GM23338 (cell line): ENCODE measurements at regions not wholly inside any gene's neighbourhood (a gene's known extent, or its start where the extent isn't known, plus 50 kb on each side); places are given as distances from the start of the nearest gene placed in this dataset.

Experiments used
- ATAC-seq: fragments of 200-7000 bp; cut with Tn5 transposase; 3 replicates; pipeline ENCODE4 v1.9.1; 2020
- DNase-seq: peaks from one replicate; pipeline ENCODE4 v3.0.0-alpha.2; 2015; ENCODE audit warnings: low spot score
- H2AFZ ChIP-seq: fragments of 200-600 bp; sonication (generic); 2 replicates; pipeline ENCODE4 v1.8.0; 2016; ENCODE audit warnings: antibody characterized with exemption, mild to moderate bottlenecking, moderate library complexity
- H3F3A ChIP-seq: fragments of 200-600 bp; sonication (generic); replicated peaks from 2 replicates; pipeline ENCODE4 v1.8.0; 2017; ENCODE audit warnings: antibody characterized with exemption, mixed run types, low read depth
- H3K27ac ChIP-seq: fragments of 200-600 bp; sonication (generic); 2 replicates; pipeline ENCODE4 v1.6.1; 2016; ENCODE audit warnings: low read depth
- H3K27me3 ChIP-seq: fragments of 200-600 bp; sonication (generic); 2 replicates; pipeline ENCODE4 v1.8.0; 2016; ENCODE audit warnings: mild to moderate bottlenecking, mixed run types, moderate library complexity; ENCODE audit not compliant: insufficient read depth
- H3K36me3 ChIP-seq: fragments of 200-600 bp; sonication (generic); 2 replicates; pipeline ENCODE4 v1.8.0; 2016; ENCODE audit warnings: mild to moderate bottlenecking; ENCODE audit not compliant: insufficient read depth
- H3K4me1 ChIP-seq: fragments of 200-600 bp; sonication (generic); 2 replicates; pipeline ENCODE4 v1.8.0; 2016; ENCODE audit warnings: mild to moderate bottlenecking, moderate library complexity; ENCODE audit not compliant: insufficient read depth
- H3K4me2 ChIP-seq: fragments of 200-600 bp; sonication (generic); 2 replicates; pipeline ENCODE4 v1.7.1; 2017; ENCODE audit warnings: mixed run types
- H3K4me3 ChIP-seq: fragments of 200-600 bp; sonication (generic); 2 replicates; pipeline ENCODE4 v1.6.1; 2016; ENCODE audit warnings: mixed run types
- H3K79me2 ChIP-seq: fragments of 200-600 bp; sonication (generic); replicated peaks from 2 replicates; pipeline ENCODE4 v1.8.0; 2017; ENCODE audit warnings: mild to moderate bottlenecking; ENCODE audit not compliant: insufficient read depth
- H3K9me2 ChIP-seq: fragments of 200-600 bp; sonication (generic); 2 replicates; pipeline ENCODE4 v1.8.0; 2017; ENCODE audit not compliant: insufficient read depth
- H4K20me1 ChIP-seq: fragments of 200-600 bp; sonication (generic); replicated peaks from 2 replicates; pipeline ENCODE4 v1.8.0; 2017; ENCODE audit warnings: mild to moderate bottlenecking; ENCODE audit not compliant: insufficient read depth
- H3K27ac Mint-ChIP-seq: 2 replicates; pipeline ENCODE4 v1.8.0; 2020; ENCODE audit warnings: inconsistent platforms, mild to moderate bottlenecking, moderate library complexity, mixed read lengths
- H3K27me3 Mint-ChIP-seq: 3 replicates; pipeline ENCODE4 v1.8.0; 2022; ENCODE audit warnings: low read depth, mild to moderate bottlenecking, moderate library complexity, mixed read lengths, inconsistent platforms; ENCODE audit not compliant: insufficient read depth, poor library complexity
- H3K36me3 Mint-ChIP-seq: 3 replicates; pipeline ENCODE4 v1.8.0; 2021; ENCODE audit warnings: low read depth, mild to moderate bottlenecking, inconsistent platforms, moderate library complexity, mixed read lengths
- H3K4me1 Mint-ChIP-seq: 3 replicates; pipeline ENCODE4 v1.8.0; 2020; ENCODE audit warnings: mild to moderate bottlenecking, inconsistent platforms, mixed read lengths
- H3K4me3 Mint-ChIP-seq: 3 replicates; pipeline ENCODE4 v1.8.0; 2021; ENCODE audit warnings: moderate library complexity, mild to moderate bottlenecking, inconsistent platforms, mixed read lengths
- H3K9me3 Mint-ChIP-seq: 3 replicates; pipeline ENCODE4 v1.8.0; 2020; ENCODE audit warnings: moderate library complexity, mild to moderate bottlenecking, inconsistent platforms, mixed read lengths
- CREB1 ChIP-seq: fragments of 250-450 bp; sonication (Bioruptor Pico); IDR thresholded peaks from 2 replicates; pipeline ENCODE4 v1.5.0; 2020; ENCODE audit warnings: low read depth, mild to moderate bottlenecking, moderate library complexity
- CTCF ChIP-seq, 2 experiments: fragments of 200-600 bp in 1 of 2; sonication (generic) in 1 of 2; conservative IDR thresholded peaks; 2 replicates each; pipeline versions ENCODE4 v1.5.1 to v1.6.1; 2016 to 2017; ENCODE audit warnings: antibody characterized with exemption in 2 of 2, low read depth in 2 of 2, mild to moderate bottlenecking in 2 of 2, moderate library complexity in 1 of 2
- ETS1 ChIP-seq: IDR thresholded peaks from 2 replicates; pipeline ENCODE4 v1.6.1; 2016; ENCODE audit warnings: antibody characterized with exemption
- EZH2 ChIP-seq: fragments of 200-600 bp; sonication (generic); IDR thresholded peaks from one replicate; pipeline ENCODE4 v1.8.0; 2017; ENCODE audit warnings: antibody characterized with exemption, mild to moderate bottlenecking, low read depth; ENCODE audit not compliant: unreplicated experiment
- EZH2phosphoT487 ChIP-seq: fragments of 200-600 bp; sonication (generic); IDR thresholded peaks from one replicate; pipeline ENCODE4 v1.8.1; 2018; ENCODE audit warnings: antibody characterized with exemption; ENCODE audit not compliant: unreplicated experiment
- JUNB ChIP-seq: IDR thresholded peaks from one replicate; pipeline ENCODE4 v1.6.1; 2016; ENCODE audit warnings: antibody characterized with exemption; ENCODE audit not compliant: unreplicated experiment
- NANOG ChIP-seq: IDR thresholded peaks from 2 replicates; pipeline ENCODE4 v1.6.1; 2016; ENCODE audit warnings: antibody characterized with exemption, borderline replicate concordance
- POLR2AphosphoS5 ChIP-seq: IDR thresholded peaks from 2 replicates; pipeline ENCODE4 v1.6.1; 2016; ENCODE audit warnings: antibody characterized with exemption, low read depth
- STAT1 ChIP-seq: IDR thresholded peaks from one replicate; pipeline ENCODE4 v1.6.1; 2016; ENCODE audit warnings: antibody characterized with exemption; ENCODE audit not compliant: unreplicated experiment
- ZNF114 ChIP-seq: fragments of 250-450 bp; sonication (Bioruptor Pico); IDR thresholded peaks from 2 replicates; pipeline ENCODE4 v1.5.0; 2020; ENCODE audit warnings: mild to moderate bottlenecking, moderate library complexity
- ZNF331 ChIP-seq: fragments of 250-450 bp; sonication (Bioruptor Pico); IDR thresholded peaks from 2 replicates; pipeline ENCODE4 v1.5.0; 2020; ENCODE audit warnings: low read depth, mild to moderate bottlenecking, moderate library complexity
- ZNF462 ChIP-seq: fragments of 250-450 bp; sonication (Bioruptor Pico); IDR thresholded peaks from 2 replicates; pipeline ENCODE4 v1.5.0; 2020; ENCODE audit warnings: mild to moderate bottlenecking, moderate library complexity
- TF ChIP-seq, protein P1 (sequence below): IDR thresholded peaks from one replicate; pipeline ENCODE4 v1.6.1; 2018; ENCODE audit warnings: antibody characterized with exemption; ENCODE audit not compliant: unreplicated experiment

- DNase-seq (no peak), ATAC-seq (no peak)
- no peak overlapping the region for H3K4me3 Mint-ChIP-seq
- Histone ChIP-seq H3K27ac (no peak overlapping the region), H3K79me2 (no peaks in the 10 kb centered on the region), H2AFZ (0 out of 2 replicates have a peak overlapping the region, but pooled peaks have one; percentile 10), H3K36me3 (no peaks in the 10 kb centered on the region), H3K9me2 (peaks cover 9% of the 10 kb centered on the region; the same call in 1 of the 2 replicates), H3F3A (no peaks in the 10 kb centered on the region), H4K20me1 (no peaks in the 10 kb centered on the region), H3K4me1 (no peaks in the 10 kb centered on the region), H3K4me3 (no peak overlapping the region), H3K27me3 (no peaks in the 10 kb centered on the region), H3K4me2 (no peak overlapping the region)
- no peaks in the 10 kb centered on the region for H3K27me3 Mint-ChIP-seq
- no peak for TF ChIP-seq CTCF (conservative IDR thresholded peaks at IDR 0.05; ENCODE audit: low read depth in 2 of 2)
- no peak for TF ChIP-seq ZNF462 (CRISPR knock-in tag)
- no peak for TF ChIP-seq ETS1
- TF ChIP-seq NANOG = no peak
- TF ChIP-seq ZNF114 (CRISPR knock-in tag) = no peak
- no peak for TF ChIP-seq STAT1
- no peak for TF ChIP-seq EZH2phosphoT487
- TF ChIP-seq, protein P1, sequence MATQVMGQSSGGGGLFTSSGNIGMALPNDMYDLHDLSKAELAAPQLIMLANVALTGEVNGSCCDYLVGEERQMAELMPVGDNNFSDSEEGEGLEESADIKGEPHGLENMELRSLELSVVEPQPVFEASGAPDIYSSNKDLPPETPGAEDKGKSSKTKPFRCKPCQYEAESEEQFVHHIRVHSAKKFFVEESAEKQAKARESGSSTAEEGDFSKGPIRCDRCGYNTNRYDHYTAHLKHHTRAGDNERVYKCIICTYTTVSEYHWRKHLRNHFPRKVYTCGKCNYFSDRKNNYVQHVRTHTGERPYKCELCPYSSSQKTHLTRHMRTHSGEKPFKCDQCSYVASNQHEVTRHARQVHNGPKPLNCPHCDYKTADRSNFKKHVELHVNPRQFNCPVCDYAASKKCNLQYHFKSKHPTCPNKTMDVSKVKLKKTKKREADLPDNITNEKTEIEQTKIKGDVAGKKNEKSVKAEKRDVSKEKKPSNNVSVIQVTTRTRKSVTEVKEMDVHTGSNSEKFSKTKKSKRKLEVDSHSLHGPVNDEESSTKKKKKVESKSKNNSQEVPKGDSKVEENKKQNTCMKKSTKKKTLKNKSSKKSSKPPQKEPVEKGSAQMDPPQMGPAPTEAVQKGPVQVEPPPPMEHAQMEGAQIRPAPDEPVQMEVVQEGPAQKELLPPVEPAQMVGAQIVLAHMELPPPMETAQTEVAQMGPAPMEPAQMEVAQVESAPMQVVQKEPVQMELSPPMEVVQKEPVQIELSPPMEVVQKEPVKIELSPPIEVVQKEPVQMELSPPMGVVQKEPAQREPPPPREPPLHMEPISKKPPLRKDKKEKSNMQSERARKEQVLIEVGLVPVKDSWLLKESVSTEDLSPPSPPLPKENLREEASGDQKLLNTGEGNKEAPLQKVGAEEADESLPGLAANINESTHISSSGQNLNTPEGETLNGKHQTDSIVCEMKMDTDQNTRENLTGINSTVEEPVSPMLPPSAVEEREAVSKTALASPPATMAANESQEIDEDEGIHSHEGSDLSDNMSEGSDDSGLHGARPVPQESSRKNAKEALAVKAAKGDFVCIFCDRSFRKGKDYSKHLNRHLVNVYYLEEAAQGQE = no peak
- no peak for TF ChIP-seq EZH2
- TF ChIP-seq JUNB = no peak
- TF ChIP-seq CREB1 = no peak
- no peak for TF ChIP-seq POLR2AphosphoS5
- no peak for TF ChIP-seq ZNF331 (CRISPR knock-in tag)
- H3K27ac Mint-ChIP-seq = no peak overlapping the region
- no peaks in the 10 kb centered on the region for H3K36me3 Mint-ChIP-seq
- no peaks in the 10 kb centered on the region for H3K9me3 Mint-ChIP-seq
- H3K4me1 Mint-ChIP-seq = no peaks in the 10 kb centered on the region
Measured at GRCh38 chr1:162970021-162970420, 99.1 kb upstream of the RGS4 start.
